GM21515 (cell line): ENCODE measurements at regions not wholly inside any gene's neighbourhood (a gene's known extent, or its start where the extent isn't known, plus 50 kb on each side); places are given as distances from the start of the nearest gene placed in this dataset.

ENCODE experiments used
- ATAC-seq: cut with Tn5 transposase; IDR thresholded peaks from one replicate; pipeline ENCODE4 v1.9.1; 2021; ENCODE audit not compliant: unreplicated experiment

DNA sequence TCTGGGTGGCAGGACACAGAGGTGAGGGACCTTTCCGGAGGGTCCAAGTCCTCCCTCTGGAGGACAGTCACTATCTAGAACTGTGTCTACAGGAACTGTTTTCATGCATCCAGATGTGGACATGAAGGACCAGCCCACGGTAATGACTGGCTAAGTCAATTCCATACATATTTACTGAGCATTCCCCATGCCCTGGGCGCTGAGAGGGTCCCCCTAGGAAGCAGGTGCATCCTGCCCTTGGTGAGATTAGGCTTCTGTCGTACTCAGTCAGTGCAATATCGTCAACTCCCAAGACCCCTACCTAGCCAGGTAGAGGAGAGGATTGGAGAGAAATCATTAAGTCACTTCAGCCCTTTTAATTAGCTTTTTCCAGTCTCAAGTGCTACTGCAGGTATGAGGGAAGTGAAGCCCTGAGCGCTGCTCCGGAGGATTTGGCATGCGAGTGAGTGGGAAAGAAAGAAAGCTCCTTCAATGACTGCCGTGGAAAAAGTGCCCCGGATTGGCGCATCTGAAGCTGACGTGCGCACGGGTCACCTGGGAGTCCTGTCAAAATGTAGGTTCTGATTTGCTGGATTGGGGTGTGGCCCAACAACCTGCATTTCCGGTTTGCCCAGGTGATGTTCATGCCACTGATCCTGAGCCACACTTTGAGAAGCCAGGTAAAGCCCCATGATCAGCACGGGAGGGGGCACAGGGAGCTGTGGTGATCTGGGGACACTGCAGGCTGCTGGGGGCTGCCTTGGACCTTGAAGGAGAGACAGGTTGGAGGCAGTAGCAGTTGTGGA, 367.4 kb upstream of the TNRC6C start:
- ATAC-seq = no peak

DNA sequence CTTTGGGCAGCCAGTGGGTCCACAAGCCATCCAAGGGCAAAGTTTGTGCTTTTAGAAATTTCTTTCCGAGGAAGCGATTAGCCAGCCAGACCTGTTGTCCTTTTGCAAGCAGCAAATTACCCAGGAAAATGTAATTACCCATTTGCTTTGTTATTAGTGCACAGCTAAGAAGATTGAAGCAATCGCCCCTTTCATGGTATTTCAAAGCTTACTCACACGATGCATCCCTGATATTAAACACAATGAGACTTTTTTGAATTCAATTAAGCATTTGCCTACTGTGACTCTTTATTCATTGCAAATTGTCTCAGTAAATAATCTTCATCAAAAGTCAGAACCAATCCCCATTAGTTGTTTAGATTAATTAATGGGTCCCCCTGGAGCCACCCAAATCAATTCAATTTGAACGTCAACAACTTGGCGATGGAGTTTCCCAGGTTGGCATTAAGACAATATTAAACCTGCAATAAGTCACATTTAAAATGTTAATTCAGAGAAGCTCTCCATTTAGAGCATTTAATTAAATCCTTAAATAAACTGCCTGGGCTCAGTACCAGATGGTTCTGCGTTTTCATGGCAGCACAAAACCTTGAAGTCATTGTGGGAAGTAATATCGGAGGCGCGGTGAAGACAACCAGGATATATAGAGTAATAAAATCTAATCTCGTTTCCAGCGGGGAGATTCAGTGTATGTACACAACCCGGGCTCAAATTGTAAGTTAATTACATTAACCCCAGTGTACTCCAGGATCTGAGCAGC, 366.2 kb upstream of the TNRC6C start:
- no peak for ATAC-seq

DNA sequence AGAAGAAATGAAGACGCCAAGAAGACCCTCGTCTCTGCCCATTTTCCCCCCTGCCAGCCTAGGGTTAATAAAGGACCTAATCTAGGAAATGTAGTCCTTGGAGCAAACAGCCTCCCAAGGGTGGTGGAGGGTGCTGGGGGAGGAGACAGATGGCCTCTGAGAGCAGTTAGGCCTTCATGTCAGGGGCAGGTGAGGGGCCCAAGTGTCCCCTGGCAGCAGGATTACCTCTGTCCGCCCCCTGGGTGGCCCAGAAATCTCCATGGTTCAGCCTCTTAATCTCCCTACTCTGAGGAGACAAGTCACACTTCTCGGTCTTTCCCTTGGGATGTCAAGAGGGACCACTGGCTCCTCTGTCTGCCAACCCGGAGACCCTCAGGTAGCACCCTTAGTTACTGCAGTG, 365.4 kb upstream of the TNRC6C start:
- no peak for ATAC-seq

DNA sequence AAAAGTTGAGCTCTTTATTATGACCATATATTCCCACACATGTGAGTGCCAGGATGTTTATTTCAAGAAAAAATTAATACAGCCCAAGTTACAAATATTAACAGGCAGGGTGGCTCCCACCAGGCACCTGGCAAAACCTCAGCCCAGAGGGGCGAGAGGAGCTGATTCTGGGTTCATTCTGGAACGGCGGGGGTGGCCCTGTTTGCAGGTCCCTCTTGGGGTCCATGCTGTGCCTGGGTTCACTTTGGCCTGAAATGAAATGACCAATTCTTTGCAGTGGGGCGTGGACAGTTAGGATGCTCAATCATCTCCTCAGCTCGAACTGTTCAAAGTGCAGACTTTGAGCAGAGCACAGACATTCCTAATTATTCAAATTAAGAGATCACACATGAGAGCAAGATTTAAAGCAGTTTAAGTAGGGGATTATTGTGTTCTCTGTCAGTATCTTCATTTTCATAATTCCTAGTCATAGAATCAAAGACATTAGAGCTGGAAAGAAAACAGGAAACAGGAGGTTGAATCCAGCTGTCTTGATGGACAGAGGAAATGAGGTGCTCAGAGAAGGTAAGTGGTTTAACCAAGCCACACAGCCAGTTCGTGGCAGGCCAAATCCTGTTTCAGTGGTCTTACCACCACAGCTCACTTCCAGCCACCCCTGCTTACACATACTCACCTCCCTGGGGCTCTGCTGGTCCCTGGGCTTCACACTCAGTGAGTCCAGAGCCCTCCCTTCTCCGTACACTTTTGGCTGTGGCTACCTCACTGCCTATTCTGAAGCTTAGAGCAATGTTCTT, 363.9 kb upstream of the TNRC6C start:
- ATAC-seq = no peak

- no peak for ATAC-seq
Observed at GRCh38 chr17:77596491-77597417, 361.7 kb upstream of the TNRC6C start.

DNA sequence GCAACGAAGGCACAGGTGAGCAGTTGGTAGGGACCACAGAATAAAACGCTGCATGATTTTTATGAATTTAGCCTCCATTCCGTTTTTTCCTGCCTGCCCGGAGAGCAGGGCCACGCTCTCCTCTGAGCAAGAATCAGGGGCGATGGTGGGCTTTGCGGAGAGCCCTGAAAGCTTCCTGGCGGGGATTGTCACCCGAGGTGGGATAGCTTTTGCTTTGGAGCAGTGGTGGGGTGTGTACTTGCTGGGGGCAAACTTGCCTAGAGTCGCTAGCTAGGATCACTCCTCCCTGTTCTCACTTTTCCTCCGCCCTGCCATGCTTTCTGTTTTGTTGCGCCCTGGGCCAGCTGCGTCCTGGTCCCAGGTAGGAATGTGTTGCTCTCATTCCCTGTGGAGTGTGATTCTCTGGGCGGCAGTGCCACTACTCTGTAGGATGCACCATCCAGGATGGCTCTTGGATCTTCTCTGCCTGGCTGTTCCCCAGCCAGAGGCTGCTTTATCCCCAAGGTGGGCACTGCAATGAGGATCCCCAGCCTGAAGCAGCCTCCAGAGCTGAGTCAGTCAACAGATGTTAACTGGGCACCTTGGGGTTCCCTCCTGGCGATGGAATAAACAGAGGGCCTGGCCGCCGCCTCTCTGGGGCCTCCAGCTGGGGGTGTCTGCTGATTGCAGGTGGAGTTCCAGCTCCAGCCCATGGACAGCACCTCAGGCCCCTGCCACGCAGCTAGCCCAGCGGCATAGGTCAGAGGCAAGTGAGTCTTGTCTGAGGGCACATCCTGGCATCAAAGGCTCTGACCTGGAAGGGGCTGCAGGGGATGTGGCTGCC, 360.9 kb upstream of the TNRC6C start:
- ATAC-seq = no peak

DNA sequence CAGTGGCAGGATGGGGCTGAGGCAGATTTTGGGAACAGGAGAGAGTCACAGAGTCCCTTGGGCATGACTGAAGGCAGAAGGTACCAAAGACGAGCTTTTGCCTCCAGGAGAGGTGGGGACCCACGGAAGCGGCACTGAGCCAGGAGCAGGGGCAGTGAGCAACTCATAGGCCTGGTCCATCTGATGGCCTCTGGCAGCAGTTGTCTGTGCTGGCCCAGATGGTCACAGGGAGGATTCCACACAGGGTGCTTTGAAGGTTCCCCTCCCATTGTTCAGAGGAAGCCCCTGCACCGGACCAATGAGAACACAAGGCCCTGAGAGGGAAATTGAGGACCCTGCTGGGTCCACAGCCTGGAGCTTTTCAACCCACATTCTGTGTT, 360.3 kb upstream of the TNRC6C start:
- ATAC-seq = no peak

DNA sequence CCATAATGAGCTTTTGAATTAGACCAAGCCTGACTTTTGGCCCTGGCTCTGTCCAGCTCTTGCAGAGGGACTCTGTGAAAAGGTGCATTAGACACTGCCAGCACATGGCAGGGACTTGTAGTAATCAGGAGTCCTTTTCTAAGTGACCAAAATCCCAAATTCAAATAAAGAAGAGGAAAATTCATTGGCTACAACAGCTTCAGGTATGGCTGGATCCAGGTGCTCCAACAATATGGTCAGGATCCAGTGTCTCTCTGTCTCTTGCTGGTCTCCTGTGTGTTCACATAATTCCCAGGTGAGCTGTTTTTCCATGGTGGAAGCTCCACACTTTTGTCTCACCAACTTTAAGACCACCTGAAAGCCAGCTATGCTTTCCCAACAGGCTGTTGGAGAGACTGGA, 358.8 kb upstream of the TNRC6C start:
- no peak for ATAC-seq

DNA sequence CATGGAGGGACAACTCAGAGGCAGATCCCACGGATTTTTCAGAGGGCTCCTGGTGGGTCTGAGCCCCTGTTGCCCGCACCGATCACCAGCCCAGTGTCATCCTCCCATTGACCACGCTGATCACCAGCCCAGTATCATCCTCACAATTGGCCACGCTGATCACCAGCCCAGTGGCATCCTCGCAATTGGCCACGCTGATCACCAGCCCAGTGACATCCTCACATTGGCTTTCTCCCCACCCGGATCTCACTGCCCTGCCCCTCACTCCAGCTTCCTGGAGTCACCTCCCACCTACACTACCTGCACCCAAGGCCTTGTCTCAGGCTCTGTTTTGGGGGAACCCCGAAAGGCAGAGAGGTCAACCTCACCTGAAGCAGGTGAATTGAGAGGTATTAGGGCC, 358.2 kb upstream of the TNRC6C start:
- ATAC-seq = no peak

DNA sequence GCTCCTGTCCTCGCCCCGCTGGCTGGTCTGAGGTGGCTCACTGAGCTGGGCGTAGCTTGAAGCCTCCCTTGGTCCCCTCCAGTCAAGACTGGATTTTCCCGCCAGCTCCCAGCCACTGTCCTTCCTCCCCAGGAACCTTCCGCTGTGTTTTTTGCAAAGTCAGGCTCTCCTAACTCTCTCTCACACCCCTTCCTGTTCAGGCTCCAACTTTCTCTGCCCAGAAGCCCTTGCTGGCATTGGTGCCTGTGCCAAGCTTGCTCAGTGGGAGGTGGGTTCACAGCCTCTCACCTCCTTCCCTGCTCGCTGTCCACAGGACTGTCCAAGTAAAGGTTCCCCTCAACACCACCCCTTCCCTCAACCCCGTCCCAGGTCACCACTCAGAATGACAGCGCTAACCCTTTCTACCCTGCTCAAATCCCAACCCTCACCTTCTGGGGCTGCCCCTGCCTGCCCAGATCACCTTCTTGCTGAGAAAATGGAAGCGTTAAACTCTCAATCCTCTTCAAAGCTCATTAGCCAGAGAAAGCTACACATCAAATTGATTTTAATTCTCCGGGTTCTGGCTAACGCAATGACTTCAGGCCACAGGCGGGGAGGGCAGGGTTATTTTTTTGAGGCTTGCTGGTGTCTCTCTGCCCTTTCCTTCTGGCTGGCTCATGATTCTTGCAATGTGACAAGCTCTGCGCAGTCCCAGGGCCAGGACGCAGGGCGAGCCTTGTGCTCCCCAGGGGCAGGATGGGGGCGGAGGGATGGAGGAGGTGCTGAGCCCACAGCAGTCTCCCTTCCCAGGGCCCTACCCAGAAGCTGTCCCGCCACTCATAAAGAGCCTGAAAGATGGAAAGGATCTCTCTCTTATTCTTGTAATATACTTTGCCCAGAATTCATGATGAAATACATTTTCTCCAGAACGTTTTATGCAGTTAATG, 357.2 kb upstream of the TNRC6C start:
- ATAC-seq = no peak

DNA sequence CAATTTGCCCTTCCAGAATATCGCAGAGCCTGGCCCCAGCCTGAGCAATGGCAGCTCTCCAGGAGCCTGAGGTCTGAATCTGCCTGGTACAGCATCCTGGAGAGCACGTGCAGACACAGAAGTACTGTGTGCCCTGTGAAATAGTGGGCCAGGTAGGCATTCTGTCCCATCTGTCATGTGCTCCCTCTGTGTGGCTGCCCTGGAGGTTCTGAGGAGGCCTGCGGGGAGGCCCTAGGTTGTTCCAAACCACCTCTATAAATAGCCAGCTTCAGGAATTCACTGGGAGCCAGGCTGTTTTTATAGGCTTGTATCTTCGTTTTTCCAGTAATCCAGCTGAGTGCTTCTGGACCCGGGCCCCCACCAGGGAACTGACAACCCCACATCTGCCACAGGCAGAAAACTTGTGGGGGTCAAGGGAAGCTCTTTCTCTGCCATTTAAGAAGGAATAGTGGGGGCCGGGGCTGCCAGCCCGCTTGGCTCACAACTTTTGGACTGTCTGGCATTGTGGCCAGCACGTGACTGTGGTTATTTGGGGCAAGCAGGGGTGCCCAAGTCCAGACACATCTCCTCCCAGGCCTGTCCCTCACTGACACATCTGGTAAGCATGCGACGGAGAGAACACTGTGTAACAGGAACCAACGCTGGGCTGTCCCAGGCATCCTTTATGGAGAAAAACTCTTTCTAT, 356.3 kb upstream of the TNRC6C start:
- no peak for ATAC-seq

DNA sequence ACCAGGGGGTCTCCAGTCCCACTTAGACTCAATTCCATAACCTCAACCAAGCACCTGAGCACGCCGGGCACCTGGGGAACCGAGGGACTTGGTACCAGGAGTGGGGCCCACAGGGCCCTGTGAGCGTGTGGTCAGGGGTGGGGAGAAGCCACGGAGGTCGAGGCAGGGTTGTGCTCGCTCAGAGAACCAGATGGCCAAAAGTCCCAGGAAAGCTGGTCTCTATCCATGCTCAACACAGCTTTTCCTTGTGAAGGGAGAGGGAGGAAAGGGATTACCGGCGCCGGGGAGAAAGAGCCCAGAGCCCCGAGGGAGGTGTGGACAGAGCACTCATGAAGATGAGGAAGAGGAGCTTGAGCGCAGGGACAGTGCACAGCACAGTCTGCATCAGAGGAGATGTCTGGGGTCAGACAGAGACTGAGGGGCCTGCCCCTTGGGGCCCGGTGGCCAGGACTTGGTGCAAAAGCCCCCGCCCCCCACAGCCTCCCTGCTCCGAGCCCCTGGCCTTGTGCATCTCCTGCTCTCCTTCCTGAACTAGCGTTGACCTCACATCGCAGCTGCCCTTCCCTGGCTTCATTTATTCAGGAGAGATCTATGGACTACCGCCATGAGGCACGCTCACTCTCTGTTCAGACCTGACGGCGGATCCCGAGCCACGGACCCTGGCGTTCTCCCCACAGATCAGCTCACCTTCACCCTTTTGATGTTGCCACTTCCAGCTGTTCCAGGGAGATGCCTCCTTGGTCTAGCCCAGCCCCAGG, 355.4 kb upstream of the TNRC6C start:
- no peak for ATAC-seq

GRCh38 chr17:77604301-77604972, 354.1 kb upstream of the TNRC6C start:
- ATAC-seq = no peak

DNA sequence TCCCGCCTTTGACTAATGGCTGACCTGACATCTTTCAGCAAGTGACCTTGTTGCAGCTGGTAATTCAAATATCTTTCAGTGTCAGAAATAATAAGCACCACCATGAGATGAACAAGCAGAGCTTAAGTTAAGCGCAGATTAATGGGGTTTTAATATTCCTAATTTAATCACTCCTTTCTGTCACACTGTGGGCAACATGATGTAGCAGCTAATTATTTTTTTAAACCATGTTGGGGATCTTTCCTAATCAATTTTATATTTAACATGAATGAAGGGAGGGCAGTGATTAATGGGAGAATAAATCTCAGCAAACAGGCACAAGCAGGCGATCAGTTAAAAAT, 353.6 kb upstream of the TNRC6C start:
- ATAC-seq = no peak

- no peak for ATAC-seq
Observed at GRCh38 chr17:77606146-77606864, 352.2 kb upstream of the TNRC6C start.

GRCh38 chr17:77606865-77607210, 351.7 kb upstream of the TNRC6C start:
- ATAC-seq = no peak

DNA sequence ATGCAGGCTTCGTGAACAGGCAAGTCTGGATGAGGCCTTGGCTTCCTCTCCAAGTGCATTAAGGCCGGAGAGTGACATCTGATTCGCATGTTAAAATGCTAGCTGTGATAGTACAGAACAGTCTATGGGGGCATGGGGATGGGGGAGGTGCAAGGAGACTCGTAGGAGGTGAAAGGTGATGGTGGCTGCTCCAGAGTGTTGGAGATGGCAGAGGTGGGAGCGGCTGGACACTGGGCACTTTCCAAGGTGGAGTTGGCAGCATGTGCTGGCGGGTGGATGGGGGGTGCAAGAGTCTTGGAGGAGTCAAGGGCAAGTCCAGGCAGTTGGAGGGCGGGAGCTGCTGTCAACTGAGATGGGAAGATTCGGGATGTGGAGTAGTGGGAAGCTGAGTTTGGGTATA, 350.9 kb upstream of the TNRC6C start:
- ATAC-seq = no peak
